Ureter (tissue), 1 donor: ENCODE measurements at regions not wholly inside any gene's neighbourhood (a gene's known extent, or its start where the extent isn't known, plus 50 kb on each side); places are given as distances from the start of the nearest gene placed in this dataset.
A peak's percentile ranks its signal among the peaks of the same experiment; 100 is the strongest.

Experiments used
- DNase-seq: peaks from one replicate; pipeline ENCODE4 v3.0.0-alpha.2; 2020; ENCODE audit warnings: low spot score
- donor health status: DM: yes; HTN: yes; CAD: no.

DNA sequence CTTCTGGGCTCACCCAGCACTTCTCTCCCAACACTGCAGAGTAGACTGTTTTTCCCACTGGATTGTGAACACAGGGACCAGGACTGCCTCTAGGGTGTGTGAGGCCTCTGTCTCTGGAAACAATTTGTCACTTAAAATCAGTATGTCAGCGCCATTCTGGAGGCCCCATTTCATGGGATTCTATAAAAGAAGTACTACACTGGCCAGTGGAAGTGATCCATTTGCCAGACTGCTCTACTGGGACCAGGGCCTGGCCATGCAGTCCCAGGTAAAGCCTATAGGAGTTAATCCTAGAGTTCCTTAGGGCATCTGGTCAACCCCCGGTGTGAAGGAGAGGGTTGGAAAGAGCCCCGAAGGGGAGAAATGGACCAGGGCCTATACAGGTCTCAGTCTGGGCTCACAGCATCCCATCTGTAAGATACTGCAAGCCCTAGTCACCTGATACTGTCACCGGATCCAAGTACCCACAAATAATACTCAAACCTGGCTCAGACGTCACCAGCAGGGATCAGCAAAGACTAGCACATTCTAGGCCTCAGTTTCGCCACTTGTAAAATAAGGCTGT is 245.0 kb downstream of the FOXD2 start:
- peak; percentile 26 for DNase-seq

DNA sequence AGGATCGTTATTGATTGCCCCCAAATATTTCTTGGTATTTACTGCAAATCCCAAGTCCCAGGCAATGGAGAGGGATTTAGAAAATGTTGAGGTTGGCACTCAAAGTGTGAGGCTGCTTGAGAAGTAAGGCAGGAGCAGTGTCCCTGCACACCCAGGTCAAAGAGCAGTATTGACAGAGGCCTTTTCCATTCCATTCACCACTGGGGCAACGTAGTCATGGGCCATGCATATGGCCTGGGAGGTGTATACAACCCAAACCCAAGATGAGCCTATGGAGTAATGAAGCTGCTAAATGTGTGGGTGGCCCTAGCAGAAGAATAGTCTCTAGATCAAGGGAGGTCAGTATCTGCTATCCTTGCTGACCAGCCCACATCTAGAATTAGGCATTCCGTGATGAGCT is 245.6 kb downstream of the FOXD2 start:
- peak; percentile 15 for DNase-seq

DNA sequence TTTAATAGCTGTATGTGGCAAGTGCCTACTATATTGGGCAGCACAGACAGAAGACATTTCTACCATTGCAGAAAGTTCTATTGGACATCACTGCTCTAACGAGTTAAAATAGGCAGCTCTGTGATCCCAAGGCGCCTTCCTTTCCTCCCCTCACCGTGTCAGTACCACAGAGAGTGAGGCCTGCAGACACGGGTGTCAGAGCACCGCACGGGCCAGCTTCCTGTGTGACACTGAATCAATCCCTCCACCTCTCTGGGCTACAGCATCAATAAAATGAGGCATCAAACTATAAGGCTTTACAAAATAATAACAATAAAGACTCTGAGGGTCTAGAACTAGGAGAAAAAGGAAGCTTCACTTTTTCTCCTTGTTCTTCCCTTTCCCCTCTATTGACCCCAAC is 246.7 kb downstream of the FOXD2 start:
- DNase-seq = peak; percentile 35

DNA sequence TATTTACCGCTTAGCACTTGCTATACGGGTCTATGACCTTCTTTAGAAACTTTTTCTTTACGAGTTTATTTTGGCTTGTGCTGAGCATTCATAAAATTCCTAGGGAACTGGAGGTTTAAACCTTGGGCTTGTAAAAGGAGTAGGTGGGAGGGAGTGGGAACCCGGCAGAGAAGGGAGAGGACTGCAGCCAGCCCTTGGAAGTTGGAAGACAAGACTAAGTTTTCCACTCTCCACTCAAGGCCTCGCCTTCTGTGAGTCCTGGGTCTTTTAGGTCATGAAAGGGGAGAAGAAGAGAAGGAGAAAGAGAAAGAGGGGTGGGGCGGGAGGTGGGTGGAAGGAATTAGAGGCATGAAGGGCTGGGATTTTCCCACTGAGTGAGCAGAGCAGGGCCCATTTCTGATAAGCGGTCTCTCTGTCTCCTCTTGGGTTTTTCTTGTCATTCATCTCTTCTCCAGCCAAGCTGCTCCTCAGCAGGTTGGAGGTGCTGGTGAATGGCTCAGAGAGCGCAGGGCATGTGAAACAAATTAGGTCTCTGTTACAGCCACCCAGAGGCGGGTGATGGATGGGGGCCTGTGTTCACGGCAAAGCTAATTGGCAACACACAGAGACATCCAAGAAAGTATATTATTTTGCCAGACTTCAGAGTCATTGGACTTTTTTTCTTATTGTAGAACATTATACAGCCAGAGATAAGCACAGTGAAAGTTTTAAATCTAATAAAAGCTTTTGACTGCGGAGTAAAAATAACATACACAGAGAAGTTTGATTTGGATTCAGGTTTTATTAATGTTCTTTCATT is 247.3 kb downstream of the FOXD2 start:
- peak; percentile 42 for DNase-seq

DNA sequence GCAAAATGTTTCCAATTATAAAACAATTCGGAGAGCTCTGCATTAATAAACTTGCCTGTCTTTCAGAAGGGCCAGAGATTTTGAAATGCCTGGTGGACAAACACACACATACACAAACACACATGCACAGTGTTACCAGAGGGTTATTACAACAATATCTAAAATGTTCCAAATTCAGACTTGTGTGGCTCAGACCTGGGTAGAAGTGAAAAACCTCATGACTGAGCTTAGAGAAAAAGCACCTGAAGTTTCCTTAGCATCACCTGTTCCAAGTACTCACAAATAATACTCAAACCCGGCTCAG is 247.9 kb downstream of the FOXD2 start:
- DNase-seq = no peak

DNA sequence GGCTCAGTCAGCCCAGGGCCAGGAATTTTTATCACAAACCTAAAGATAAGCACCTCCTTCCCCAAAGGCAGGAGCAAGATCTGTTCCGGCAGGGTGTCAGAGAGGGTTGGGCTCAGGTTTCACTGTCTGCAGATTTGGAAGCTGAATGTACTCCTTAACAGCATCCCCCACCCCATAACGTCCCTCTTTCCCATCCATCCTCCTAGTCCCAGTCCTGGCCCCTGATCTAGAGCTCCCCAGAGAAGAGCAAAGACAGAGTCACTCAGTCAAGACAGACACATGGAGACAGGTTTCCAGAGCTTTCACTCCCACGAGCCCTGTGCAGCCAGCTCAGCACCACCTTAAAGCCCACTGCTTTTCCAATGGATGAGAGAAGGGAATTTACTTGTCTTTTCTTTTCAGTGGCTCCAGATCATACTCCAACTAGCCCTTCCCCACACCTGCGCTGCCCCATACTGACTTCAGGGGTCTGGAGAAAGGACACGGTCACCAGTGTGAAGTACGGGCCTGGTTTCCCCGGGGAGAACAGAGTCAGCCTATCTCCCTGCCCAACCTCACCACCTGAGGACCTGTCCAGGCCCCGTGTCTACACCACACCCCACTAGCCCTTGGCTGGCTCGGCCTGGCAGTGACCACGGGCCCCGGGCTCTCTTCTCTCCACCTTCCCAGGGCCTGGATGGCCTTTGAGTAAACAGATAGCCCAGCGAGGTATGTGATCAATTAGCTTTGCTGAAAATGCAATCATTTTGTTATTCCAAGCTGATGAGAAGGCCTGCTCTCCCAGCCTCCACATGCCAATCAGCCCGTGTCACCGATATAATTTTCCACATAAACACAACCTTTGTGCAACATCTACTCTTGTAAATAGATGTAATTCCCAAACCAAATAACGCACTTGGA is 249.1 kb downstream of the FOXD2 start:
- DNase-seq = peak; percentile 35

DNA sequence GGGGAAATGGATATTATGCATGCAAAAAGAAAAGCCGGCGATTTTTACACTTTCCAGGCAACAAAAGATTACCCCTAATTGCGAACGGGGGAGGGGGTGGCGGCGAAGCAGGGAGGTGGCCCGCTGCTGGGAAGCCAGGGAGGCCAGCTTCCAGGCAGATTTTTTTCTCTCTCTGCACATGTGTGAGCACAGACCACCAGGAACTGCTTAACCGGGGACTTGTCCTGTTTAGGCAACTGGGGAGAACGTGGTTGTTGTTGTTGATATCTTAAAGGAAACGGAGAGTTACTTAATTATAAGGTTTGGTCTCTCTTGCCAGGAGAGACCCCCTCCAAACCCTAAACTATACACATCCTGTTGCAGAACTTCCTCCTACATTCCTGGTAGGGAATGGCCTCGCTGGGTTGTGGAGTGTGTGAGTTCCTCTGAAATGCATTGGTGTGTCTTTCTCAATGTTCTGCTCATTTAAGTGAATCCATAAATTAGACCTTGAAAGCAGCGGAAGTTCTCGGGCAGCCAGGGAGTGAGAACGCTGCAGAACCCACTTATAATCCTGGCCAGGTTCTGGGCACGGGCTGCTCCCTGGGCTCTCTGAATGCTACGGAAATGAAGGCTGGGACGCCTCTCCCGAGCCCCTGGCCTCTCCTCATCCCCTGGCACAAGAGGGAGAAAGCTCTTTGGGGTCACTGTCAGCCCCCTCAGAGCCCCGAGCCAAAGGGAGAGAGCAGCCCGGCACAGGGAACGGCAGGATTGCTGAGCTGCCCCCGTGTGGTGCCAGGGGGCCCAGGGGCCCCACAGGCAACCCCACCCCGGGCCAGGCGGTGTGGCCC is 250.0 kb downstream of the FOXD2 start:
- peak; percentile 27 for DNase-seq

DNA sequence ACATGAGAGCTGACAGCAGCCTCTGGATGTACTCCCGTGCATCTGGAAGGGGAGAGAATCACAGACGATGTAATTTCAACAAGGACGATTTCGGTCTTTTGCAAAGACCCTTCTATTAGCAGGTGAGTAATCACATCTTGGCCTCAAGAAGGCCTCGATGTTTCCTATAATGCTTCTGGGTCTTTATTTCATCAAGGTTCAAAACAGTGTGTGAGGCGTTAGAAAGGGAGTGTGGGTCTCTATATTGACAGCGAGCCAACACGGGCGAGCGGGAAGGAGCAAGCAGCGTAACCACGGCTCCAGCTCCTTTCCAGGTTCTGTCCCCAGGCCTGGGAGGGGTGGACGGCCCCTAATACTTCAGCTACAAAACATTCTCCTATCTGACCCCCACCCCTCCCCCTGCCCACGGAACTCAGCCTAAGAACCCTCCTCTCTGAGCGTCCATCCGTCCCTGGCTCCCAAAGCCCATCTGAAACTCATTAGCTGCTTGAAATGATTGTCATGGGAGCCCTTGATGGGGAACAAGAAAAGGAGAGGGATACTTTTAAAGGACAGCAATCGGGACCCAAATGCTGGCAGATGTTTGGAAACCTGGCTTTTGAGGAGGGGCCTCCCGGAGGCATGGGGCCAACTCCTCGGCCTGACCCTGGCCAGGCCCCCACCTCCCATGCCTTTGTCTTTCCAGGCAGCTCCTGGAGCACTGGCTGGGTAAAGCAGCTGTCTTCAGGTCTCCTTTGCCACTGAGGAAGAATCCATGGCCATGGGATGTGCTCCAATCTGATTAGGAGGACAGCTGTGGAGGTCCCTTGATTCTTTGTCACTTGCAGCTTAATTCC is 250.8 kb downstream of the FOXD2 start:
- DNase-seq = peak; percentile 37

DNA sequence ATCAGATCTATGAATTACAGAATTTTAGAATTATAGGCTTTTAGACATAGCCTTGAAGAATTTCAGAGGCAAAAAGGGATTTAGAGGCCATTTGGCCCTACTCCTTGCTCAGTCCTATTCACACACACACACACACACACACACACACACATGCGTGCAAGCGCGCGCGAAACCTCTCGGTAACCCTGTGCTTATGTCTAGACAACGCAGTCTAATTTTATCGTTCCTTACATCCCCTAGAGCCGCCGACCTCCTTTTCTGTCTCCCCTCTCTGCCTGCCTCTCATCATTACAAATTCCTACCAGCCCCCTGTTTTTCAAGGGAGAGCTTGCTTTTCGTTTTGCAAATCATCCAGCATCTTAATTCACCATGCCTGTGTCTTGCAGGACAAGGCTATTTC is 252.1 kb downstream of the FOXD2 start:
- peak; percentile 33 for DNase-seq

DNA sequence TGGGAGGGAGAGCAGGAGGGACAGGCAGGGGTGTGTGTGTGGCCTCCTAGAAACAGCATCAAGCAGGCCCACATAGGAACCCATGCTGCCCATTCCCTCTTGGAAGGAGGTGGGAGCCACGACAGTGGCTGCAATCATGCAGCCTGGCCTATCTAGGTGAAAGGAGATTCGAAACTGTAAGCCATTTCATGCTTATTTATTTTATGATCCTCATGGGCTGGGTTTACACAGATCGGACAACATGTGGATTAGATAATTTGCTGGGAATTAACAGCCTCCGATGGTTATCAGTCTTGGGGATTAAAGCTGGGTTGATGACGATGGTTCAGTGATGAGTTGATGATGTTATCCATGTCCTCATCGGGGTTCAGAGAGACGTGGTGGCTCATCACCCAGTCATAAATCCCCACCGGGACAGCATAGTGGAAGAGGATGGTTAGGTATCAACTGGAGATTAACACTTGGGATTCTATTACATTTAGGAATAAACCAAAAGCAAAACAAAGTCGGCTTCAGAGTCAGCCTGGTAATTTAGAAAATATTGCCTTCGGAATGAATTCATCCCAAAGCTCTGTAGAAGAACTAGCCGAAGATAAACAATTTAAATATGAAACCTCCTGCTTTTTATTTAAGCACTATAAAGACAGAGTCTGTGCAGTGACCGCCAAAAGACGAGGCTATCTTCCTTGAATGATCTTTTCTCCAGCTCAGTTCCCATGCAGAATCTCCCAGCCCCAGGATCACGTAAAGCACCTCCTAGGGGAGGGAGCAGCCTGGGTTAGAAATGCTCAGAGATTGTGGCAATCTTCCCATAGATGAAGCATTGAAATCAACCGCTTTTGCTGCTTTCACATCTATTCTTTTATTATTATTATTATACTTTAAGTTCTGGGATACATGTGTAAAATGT is 252.8 kb downstream of the FOXD2 start:
- DNase-seq = peak; percentile 39

DNA sequence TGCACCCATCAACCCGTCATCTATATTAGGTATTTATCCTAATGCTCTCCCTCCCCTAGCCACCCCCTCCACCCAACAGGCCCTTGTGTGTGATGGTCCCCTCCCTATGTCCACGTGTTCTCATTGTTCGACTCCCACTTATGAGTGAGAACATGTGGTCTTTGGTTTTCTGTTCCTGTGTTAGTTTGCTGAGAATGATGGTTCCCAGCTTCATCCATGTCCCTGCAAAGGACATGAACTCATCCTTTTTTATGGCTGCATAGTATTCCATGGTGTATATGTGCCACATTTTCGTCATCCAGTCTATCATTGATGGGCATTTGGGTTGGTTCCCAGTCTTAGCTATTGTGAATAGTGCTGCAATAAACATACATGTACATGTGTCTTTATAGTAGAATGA is 253.4 kb downstream of the FOXD2 start:
- peak; percentile 12 for DNase-seq

DNA sequence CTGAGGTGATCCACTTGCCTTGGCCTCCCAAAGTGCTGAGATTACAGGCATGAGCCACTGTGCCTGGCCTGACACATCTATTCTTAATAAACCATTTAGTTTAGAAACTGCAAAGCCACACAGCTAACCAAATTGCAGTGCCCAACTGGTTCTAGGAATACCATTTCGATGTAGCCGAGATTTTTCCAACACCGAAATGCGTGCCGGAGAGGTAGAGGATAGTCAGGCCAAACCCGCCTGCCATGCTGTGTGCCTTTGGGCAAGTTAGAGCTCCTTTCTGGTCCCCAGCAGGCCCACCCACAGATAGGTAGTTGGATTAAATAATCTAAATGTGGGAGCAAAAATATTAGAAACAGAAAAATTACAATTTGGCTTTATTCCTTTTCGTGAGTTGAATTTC is 254.4 kb downstream of the FOXD2 start:
- peak; percentile 34 for DNase-seq

DNA sequence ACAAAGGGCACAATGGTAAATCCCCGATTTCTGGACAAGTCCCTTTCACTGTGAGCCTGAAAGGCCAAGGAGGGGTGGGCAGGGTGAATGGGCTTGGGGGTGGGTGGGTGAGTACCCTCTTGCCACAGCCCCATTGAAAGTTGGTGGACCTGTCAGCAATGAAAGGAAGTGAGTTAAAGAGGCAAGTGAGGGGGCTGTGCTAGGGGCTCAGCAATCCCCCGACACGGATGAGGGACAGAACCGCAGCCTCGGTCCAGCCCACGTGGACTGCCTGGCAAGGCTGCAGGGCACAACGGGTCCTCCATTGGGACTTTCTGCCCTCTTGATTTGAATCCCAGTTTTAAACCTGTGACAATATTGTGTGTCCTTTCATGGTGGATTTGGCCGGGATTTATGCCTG is 255.3 kb downstream of the FOXD2 start:
- DNase-seq = peak; percentile 30

DNA sequence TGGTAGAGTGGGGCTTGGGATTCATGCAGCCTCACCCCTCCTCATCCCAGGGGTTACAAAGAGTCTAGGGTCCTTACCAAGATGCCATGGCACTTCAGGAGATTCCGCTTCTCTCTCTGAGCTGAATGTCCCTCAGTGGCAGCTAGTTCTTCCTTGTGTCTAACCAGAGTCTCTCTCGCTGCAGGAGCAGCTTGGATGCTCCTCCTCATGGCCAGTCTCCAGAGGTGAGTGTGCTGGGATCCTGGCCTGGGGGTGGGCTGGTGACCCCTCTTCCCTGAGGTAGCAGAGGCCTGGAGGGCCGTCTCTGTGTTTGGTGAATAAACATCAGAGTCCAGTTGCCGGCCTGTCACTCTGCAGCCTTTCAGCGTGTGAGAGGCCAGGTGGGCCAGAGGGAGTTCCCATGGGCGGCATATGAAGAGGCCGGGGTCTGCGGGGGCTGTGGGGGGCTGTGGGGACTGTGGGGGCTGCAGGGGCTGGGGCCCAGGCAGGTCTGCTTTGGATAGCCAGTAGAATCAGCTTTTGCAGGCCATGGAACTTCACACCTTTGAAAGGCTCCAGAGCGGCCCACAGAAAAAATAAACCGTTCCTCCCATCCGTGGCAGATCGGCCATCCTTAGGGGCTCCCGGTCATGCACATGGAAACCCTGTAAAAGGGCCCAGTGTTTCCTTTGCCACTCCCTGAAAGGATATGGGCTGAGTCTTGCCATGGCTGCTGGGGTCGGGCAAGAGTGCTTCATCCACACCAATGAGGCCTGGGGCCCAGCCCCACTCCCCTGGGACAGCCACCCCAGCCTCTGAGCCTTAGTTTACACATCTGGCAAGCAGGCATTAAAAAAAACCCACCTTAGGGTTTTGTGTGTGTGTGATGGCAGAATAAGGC is 256.4 kb downstream of the FOXD2 start:
- DNase-seq = peak; percentile 32

DNA sequence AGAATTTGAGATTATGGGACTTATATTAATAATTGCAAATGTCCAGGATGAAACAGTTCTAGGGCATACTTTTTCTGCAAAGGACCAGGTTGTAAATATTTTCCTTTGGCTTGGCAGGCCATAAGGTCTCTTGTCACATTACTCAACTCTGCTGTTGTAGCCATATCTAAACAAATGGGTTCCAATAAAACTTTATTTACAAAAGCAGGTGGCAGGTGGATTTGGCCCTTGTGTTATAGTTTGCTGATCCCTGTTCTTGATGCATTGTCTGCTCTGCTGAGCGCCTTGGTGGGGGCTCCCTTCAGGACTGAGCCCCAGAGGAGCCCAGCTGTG is 258.5 kb downstream of the FOXD2 start:
- no peak for DNase-seq

DNA sequence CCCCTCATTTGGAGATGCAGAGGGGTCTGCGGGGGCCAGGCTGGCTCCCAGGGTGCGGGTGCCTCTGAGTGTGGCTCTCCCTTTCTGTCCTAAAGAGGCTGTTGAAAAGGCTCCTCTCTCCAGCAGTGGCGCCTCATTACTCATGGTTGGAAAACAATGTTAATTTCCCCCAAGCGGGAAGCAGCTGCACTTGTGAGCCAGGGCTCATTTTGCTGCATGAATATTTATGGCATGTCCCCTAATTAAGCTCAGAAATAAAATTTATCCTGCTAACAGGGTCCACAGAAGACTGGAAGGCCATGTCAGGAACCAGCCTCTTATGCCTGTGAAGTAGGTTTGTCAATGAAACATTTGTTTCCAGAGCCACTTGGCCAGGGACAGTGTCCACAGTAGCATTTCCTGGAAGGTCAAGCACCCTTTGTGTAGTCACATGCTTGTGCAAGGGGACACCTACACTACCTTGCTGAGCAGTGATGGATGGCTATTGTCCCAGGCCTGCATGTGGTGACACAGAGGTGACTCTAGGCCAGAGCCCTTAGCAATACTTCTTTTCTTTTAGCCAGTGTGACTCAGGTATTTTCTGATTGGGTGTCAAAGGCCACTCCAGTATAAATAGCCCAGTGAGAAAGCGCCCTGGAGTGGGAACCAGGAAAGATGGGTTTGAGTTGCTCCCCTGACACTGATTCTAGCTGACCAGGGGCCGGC is 259.0 kb downstream of the FOXD2 start:
- DNase-seq = no peak

DNA sequence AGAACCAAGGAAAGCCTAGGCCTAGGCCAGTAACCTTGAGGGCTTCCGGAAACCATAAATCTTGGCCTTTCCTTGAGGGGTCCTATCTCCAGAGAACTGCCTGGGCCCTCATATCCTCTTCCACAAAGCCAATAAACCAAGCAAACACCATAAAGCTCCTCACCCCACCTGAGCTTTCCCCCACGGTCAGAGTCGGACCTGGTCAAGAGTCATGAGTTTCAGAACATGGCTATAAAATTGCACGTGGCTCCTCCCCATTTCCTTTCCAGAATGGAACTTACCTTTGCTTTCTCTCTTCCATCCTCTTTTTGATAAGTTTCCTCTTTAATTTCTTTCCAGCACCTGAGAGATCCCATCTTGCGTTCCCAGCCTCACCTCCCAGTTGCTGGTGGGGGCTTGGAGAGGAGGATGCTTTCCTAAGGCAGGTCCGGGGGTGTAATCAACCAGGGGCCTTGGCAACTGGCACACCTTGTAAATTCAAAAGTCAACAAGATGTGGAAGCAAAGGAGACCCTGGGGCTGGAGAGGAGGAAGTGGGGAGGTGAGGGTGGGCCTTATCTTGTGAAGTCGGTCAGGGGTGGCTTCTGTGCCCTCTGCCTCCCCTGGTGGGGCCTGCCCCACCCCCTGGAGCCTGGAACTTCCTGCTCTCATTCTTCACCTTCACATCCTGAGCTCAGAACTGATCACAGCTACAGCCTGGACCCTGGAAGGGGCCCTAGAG is 259.9 kb downstream of the FOXD2 start:
- no peak for DNase-seq
